ENCODE measurements at regions not wholly inside any gene's neighbourhood (a gene's known extent, or its start where the extent isn't known, plus 50 kb on each side); places are given as distances from the start of the nearest gene placed in this dataset.
"Not testable (repeated sequence)": the region's sequence is repeated elsewhere in the genome, so short reads cannot be mapped to it uniquely, and the experiment has no call there.

DNA sequence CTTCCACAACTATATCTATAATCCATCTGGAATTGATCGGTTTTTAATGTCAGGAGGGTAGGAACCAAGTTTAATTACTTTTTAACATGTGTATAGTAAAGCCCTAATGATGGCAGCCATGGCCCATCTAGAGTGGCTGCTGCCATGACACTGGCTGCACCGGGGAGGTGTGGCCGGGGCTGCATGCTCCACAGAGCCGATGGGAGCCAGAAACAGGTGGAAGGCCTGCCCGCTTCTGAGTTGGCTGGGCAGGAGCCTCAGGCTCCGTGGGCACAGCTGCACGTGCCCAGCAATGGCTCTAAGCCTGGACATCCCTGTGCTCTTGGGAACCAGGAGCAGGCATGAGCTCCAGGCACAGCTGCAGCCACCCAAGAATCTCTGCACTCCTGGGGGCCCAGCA lies 73.0 kb downstream of the GBP6 start:
- H3K27ac ChIP-seq: no peak overlapping the region
- no peak for TF ChIP-seq ZFX (IDR thresholded peaks at IDR 0.05; ENCODE audit: borderline replicate concordance)
- no peak for TF ChIP-seq CTCF (IDR thresholded peaks at IDR 0.05)

DNA sequence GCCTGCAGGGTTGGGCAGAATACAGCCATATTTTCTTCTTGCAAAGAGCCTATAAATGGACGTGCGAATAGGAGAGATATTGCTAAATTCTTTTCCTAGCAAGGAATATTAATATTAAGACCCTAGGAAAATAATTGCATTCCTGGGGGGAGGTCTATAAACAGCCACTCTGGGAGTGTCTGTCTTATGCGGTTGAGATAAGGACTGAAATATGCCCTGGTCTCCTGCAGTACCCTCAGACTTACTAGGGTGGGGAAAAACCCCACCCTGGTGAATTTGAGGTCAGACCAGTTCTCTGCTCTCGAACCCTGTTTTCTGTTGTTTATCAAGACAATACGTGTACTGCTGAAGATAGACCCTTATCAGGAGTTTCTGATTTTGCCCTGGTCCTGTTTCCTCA lies 74.4 kb downstream of the GBP6 start:
- not testable (repeated sequence) for H3K27ac ChIP-seq

DNA sequence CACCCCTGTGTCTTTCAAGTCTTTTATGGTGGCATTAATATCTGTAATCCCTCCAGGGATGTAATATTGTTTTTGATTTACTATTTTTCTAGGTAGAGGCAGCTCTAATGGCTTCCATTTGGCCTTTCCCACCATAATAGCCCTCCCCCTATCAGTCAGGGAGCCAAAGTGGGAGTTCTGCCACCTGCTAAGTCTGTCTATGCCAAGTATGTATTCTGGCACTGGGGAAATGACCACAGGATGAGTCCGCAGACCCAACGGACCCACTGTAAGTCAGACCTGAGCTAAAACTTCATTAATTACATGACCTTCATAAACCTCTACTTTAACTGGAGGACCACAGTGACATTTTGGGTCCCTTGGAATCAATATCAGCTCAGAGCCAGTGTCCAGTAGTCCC lies 77.1 kb downstream of the GBP6 start:
- no peak for TF ChIP-seq CTCF (IDR thresholded peaks at IDR 0.05)
- no peak for TF ChIP-seq ZFX (IDR thresholded peaks at IDR 0.05; ENCODE audit: borderline replicate concordance)
- H3K27ac ChIP-seq: no peak overlapping the region

DNA sequence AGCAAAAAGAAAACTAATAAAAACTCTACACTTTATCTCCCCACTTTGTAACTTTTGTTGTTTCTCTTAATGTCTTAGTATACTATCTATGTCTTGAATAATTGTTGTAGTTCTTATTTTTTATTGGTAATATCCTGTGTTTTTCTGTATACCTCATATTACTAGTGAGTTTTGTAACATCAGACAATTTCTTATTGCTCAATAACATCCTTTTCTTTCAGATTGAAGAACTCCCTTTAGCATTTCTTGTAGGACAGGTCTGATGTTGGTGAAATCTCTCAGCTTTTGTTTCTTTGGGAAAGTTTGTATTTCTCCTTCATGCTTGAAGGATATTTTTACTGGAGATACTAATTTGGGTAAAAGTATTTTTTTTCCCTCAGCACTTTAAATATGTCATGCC lies 79.8 kb upstream of the LRRC8B start:
- no peak overlapping the region for H3K27ac ChIP-seq
- TF ChIP-seq CTCF (IDR thresholded peaks at IDR 0.05): no peak
- TF ChIP-seq ZFX (IDR thresholded peaks at IDR 0.05; ENCODE audit: borderline replicate concordance): no peak

- H3K27ac ChIP-seq: no peak overlapping the region
- TF ChIP-seq ZFX (IDR thresholded peaks at IDR 0.05; ENCODE audit: borderline replicate concordance) (no peak), CTCF (IDR thresholded peaks at IDR 0.05) (no peak)
These were observed 73.6 kb upstream of the LRRC8B start for GRCh38 chr1:89451011-89451410.

DNA sequence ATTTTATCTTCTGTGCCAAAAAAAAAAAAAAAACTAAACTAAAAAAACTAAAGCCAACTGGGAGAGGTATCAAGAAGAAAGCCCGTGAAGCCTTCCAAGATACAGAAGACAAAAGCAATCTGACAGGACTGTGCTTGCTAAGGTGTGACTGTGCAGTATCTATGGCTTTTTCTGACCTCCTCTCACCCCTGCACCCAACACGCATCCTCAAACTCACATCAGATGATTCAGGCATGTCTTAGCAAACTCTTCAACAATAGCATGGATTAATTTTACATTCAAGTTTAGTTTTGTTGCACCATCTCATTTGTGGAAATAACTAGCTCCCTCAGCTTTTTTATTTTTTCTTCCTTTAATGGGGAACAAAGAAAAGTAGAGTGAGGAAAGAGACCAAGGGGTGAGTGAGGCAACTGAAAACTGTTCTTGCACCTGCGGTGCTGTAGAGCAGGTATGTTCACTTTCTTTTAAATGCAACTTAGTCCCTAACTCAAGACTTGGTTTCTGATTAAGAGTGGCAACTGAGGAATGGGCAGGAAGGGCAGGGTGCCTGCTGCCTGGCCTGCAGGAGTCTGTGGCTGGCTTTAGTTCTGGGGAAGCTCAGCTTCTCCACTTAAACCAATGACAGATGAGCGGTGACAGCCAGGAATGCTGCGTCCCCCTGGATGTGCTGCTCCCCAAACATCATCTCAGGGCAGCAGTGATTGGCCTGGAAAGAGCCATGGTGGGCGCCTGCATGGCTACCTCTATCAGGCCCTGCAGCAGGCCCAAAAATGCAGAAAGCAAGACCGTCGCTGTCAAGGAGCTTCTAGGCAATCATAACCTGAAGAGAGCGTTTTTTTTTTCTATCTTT lies 71.3 kb upstream of the LRRC8B start:
- no peak for TF ChIP-seq ZFX (IDR thresholded peaks at IDR 0.05; ENCODE audit: borderline replicate concordance)
- no peak for TF ChIP-seq CTCF (IDR thresholded peaks at IDR 0.05)

DNA sequence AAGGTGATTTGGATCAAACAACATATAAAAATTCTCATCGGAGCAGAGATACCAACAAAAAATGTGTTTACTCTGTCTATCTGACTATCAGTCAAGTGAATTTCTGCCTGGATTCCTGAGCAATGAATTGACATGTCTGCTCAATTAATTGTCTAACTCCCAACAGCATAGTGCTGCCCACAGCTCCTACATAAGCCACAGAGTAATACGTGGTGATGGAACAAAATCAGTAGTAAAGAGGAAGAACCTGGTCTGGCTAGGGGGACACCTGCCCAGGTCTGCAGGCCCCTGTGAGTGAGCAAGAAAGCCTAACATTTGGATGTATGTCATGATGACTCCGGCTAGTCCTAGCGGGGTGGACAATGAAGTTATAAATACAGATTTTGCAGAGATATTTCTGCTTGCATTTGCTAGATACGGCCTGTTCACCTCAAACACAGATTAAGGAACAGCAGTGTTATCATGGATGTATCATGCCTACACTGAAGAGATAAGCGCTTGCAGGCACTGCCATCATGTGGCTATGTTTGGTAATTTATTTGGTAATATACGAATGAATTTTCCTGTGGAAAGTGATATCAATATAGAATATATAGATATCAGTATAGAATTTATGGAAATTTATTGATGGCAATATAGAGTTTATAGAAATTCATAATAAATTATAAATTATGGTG lies 69.6 kb upstream of the LRRC8B start:
- H3K27ac ChIP-seq: no peak overlapping the region
- no peak for TF ChIP-seq ZFX (IDR thresholded peaks at IDR 0.05; ENCODE audit: borderline replicate concordance)
- peak; percentile 80 for TF ChIP-seq CTCF (IDR thresholded peaks at IDR 0.05)

More for the DNA sequence above, 71.3 kb upstream of the LRRC8B start:
- H3K27ac ChIP-seq: no peak overlapping the region
